ENCODE measurements at regions not wholly inside any gene's neighbourhood (a gene's known extent, or its start where the extent isn't known, plus 50 kb on each side); places are given as distances from the start of the nearest gene placed in this dataset.

- no peaks in the 10 kb centered on the region for H4K20me1 ChIP-seq (ENCODE audit: control insufficient read depth, extremely low read depth, insufficient read depth, low read length)
- H3K79me2 ChIP-seq (ENCODE audit: control insufficient read depth, insufficient read depth, low read length) = no peaks in the 10 kb centered on the region
- H3K27ac ChIP-seq (ENCODE audit: control insufficient read depth, insufficient read depth, low read length) = no peak overlapping the region
- H3K36me3 ChIP-seq (ENCODE audit: control insufficient read depth in 2 of 2, extremely low read depth in 1 of 2, insufficient read depth in 2 of 2, low read length in 2 of 2) = no peaks in the 10 kb centered on the region
- H3K4me3 ChIP-seq (ENCODE audit: control insufficient read depth in 2 of 3, extremely low read depth in 1 of 3, insufficient read depth in 2 of 3, low read depth in 1 of 3, low read length in 3 of 3) = no peak overlapping the region
- no peaks in the 10 kb centered on the region for H3K4me1 ChIP-seq (ENCODE audit: control insufficient read depth, extremely low read depth, insufficient read depth, low read length)
- H2AFZ ChIP-seq (ENCODE audit: control insufficient read depth, low read length) = no peak overlapping the region
- no peaks in the 10 kb centered on the region for H3K9me3 ChIP-seq (ENCODE audit: control insufficient read depth, low read depth, low read length)
- FAIRE-seq (no peak), DNase-seq (ENCODE audit: low read depth, low spot score) (no peak)
- H3K27me3 ChIP-seq (ENCODE audit: control insufficient read depth, extremely low read depth, insufficient read depth, low read length) = peaks cover 33% of the 10 kb centered on the region
- TF ChIP-seq CTCF (optimal IDR thresholded peaks at IDR 0.05 in 1 of 3, IDR thresholded peaks at IDR 0.05 in 1 of 3, conservative IDR thresholded peaks at IDR 0.05 in 1 of 3; ENCODE audit: extremely low read depth in 1 of 3, insufficient read depth in 2 of 3, low read length in 3 of 3) (no peak), EZH2 (IDR thresholded peaks at IDR 0.05; ENCODE audit: low read length) (no peak)
- no peak overlapping the region for H3K4me2 ChIP-seq (ENCODE audit: control insufficient read depth, extremely low read depth, insufficient read depth, low read depth, low read length)
- H3K9ac ChIP-seq (ENCODE audit: control insufficient read depth, extremely low read depth, insufficient read depth, low read length) = no peak overlapping the region
- dilution Hi-C loops (cut with MboI; ENCODE audit: extremely low pct_ligation_motif_present, low sequenced_read_pairs) = no loop called here
- no peaks in the 10 kb centered on the region for H3K9me1 ChIP-seq (ENCODE audit: control insufficient read depth, extremely low read depth, insufficient read depth, low read length)
Observed at GRCh38 chr17:79362772-79363305, 248.0 kb downstream of the RBFOX3 start.

GRCh38 chr17:79361873-79362771 lies 248.7 kb downstream of the RBFOX3 start:
- Histone ChIP-seq H2AFZ (ENCODE audit: control insufficient read depth, low read length) (no peak overlapping the region), H3K4me2 (ENCODE audit: control insufficient read depth, extremely low read depth, insufficient read depth, low read depth, low read length) (no peak overlapping the region), H3K4me1 (ENCODE audit: control insufficient read depth, extremely low read depth, insufficient read depth, low read length) (no peaks in the 10 kb centered on the region), H4K20me1 (ENCODE audit: control insufficient read depth, extremely low read depth, insufficient read depth, low read length) (no peaks in the 10 kb centered on the region), H3K9me3 (ENCODE audit: control insufficient read depth, low read depth, low read length) (no peaks in the 10 kb centered on the region), H3K36me3 (ENCODE audit: control insufficient read depth in 2 of 2, extremely low read depth in 1 of 2, insufficient read depth in 2 of 2, low read length in 2 of 2) (no peaks in the 10 kb centered on the region), H3K9ac (ENCODE audit: control insufficient read depth, extremely low read depth, insufficient read depth, low read length) (no peak overlapping the region), H3K4me3 (ENCODE audit: control insufficient read depth in 2 of 3, extremely low read depth in 1 of 3, insufficient read depth in 2 of 3, low read depth in 1 of 3, low read length in 3 of 3) (no peak overlapping the region), H3K79me2 (ENCODE audit: control insufficient read depth, insufficient read depth, low read length) (no peaks in the 10 kb centered on the region), H3K27ac (ENCODE audit: control insufficient read depth, insufficient read depth, low read length) (no peak overlapping the region), H3K27me3 (ENCODE audit: control insufficient read depth, extremely low read depth, insufficient read depth, low read length) (peaks cover 33% of the 10 kb centered on the region), H3K9me1 (ENCODE audit: control insufficient read depth, extremely low read depth, insufficient read depth, low read length) (no peaks in the 10 kb centered on the region)
- FAIRE-seq (no peak), DNase-seq (ENCODE audit: low read depth, low spot score) (no peak)
- TF ChIP-seq CTCF (optimal IDR thresholded peaks at IDR 0.05 in 1 of 3, IDR thresholded peaks at IDR 0.05 in 1 of 3, conservative IDR thresholded peaks at IDR 0.05 in 1 of 3; ENCODE audit: extremely low read depth in 1 of 3, insufficient read depth in 2 of 3, low read length in 3 of 3) = no peak
- TF ChIP-seq EZH2 (IDR thresholded peaks at IDR 0.05; ENCODE audit: low read length) = no peak
- dilution Hi-C loops (cut with MboI; ENCODE audit: extremely low pct_ligation_motif_present, low sequenced_read_pairs) = no loop called here

Data from keratinocyte (primary cell).